Endothelial cell of umbilical vein (primary cell): ENCODE measurements at regions not wholly inside any gene's neighbourhood (a gene's known extent, or its start where the extent isn't known, plus 50 kb on each side); places are given as distances from the start of the nearest gene placed in this dataset.

ENCODE experiments used
- BruUV-seq: library from RNA; stranded (reverse); fragments of 400-500 nt; replicated peaks from 2 replicates; lab custom pipeline; 2021; lab: Mats Ljungman, UMichigan
- CTCF ChIA-PET: fragments of 300-600, 350-600 bp; sonication (Branson Sonifier 250); formaldehyde crosslinking; loops from one replicate; lab custom pipeline; 2021; ENCODE audit warnings: antibody characterized with exemption, inconsistent platforms; lab: Charles Lee
- POLR2A ChIA-PET: fragments of 300-600, 350-600 bp; sonication (Branson Sonifier 250); formaldehyde crosslinking; loops from one replicate; lab custom pipeline; 2021; ENCODE audit warnings: antibody characterized with exemption, inconsistent platforms; lab: Charles Lee
- DNase-seq: peaks from one replicate; pipeline ENCODE4 v3.0.0-alpha.2; 2011; ENCODE audit warnings: low read depth, low spot score
- FAIRE-seq: peaks from 2 replicates; lab custom pipeline; 2011; peaks lifted over from hg19 to GRCh38; lab: Jason Lieb, UNC
- H2AFZ ChIP-seq: 2 replicates; pipeline ENCODE4 v1.6.0; 2012; ENCODE audit warnings: low read depth, low read length, control low read depth, inconsistent platforms
- H3K27ac ChIP-seq: 2 replicates; pipeline ENCODE4 v1.5.1; 2011; ENCODE audit warnings: low read depth, mild to moderate bottlenecking, control low read depth, low read length, moderate library complexity; ENCODE audit not compliant: insufficient read depth
- H3K27me3 ChIP-seq, 2 experiments: 2 replicates each; pipeline versions ENCODE4 v1.6.0 to v1.6.1; 2011; ENCODE audit warnings: low read length in 2 of 2, mixed read lengths in 1 of 2; ENCODE audit not compliant: control insufficient read depth in 2 of 2, insufficient read depth in 2 of 2
- H3K36me3 ChIP-seq, 2 experiments: 2 replicates in 1 of 2; 3 replicates in 1 of 2; pipeline ENCODE4 v1.5.1; 2011; ENCODE audit warnings: low read length in 2 of 2, mild to moderate bottlenecking in 1 of 2, moderate library complexity in 1 of 2; ENCODE audit not compliant: control insufficient read depth in 2 of 2, insufficient read depth in 2 of 2; ENCODE audit errors: extremely low read depth in 1 of 2
- H3K4me1 ChIP-seq: 3 replicates; pipeline ENCODE4 v1.5.1; 2011; ENCODE audit warnings: mild to moderate bottlenecking, low read length; ENCODE audit not compliant: control insufficient read depth, insufficient read depth; ENCODE audit errors: extremely low read depth
- H3K4me2 ChIP-seq: 2 replicates; pipeline ENCODE4 v1.6.1; 2011; ENCODE audit warnings: low read length, control low read depth, mixed read lengths; ENCODE audit not compliant: insufficient read depth
- H3K4me3 ChIP-seq, 3 experiments: fragments of 200-600 bp in 1 of 3; sonication (generic), shearing (Covaris generic) in 1 of 3; replicated peaks in 1 of 3; 2 replicates each; pipeline ENCODE4 v1.5.1; 2011 to 2016; ENCODE audit warnings: control low read depth in 3 of 3, low read length in 3 of 3, mild to moderate bottlenecking in 2 of 3, inconsistent platforms in 1 of 3, low read depth in 1 of 3, moderate library complexity in 1 of 3; ENCODE audit not compliant: insufficient read depth in 1 of 3
- H3K79me2 ChIP-seq: 2 replicates; pipeline ENCODE4 v1.6.0; 2012; ENCODE audit warnings: low read length, inconsistent platforms; ENCODE audit not compliant: control insufficient read depth, insufficient read depth
- H3K9ac ChIP-seq: replicated peaks from 2 replicates; pipeline ENCODE3; 2011; ENCODE audit warnings: low read length, control low read depth; ENCODE audit not compliant: insufficient read depth; ENCODE audit errors: extremely low read depth
- H3K9me1 ChIP-seq: replicated peaks from 3 replicates; pipeline ENCODE4 v1.6.0; 2011; ENCODE audit warnings: mild to moderate bottlenecking, low read length; ENCODE audit not compliant: control insufficient read depth, insufficient read depth; ENCODE audit errors: extremely low read depth
- H3K9me3 ChIP-seq: replicated peaks from 2 replicates; pipeline ENCODE4 v1.5.1; 2012; ENCODE audit warnings: low read length, inconsistent platforms; ENCODE audit not compliant: control insufficient read depth, insufficient read depth
- H4K20me1 ChIP-seq: replicated peaks from 2 replicates; pipeline ENCODE3; 2011; ENCODE audit warnings: mild to moderate bottlenecking, low read length; ENCODE audit not compliant: control insufficient read depth, insufficient read depth; ENCODE audit errors: extremely low read depth
- CTCF ChIP-seq, 2 donors: IDR thresholded peaks; 1 replicate in 1 of 2; 2 replicates in 1 of 2; pipeline ENCODE4 v1.5.1; 2011; ENCODE audit warnings: low read length in 2 of 2, mild to moderate bottlenecking in 2 of 2, moderate library complexity in 2 of 2, control low read depth in 1 of 2, inconsistent platforms in 1 of 2, low read depth in 1 of 2; ENCODE audit not compliant: insufficient read depth in 1 of 2; ENCODE audit errors: extremely low read depth in 1 of 2
- EZH2 ChIP-seq: IDR thresholded peaks from 2 replicates; pipeline ENCODE4 v1.6.1; 2012; ENCODE audit warnings: borderline replicate concordance, low read depth, mild to moderate bottlenecking, moderate library complexity, low read length, inconsistent platforms; ENCODE audit not compliant: severe bottlenecking
- FOS ChIP-seq: IDR thresholded peaks from 2 replicates; pipeline ENCODE4 v1.6.1; 2011; ENCODE audit warnings: mild to moderate bottlenecking, low read length, moderate library complexity, borderline replicate concordance; ENCODE audit not compliant: insufficient read depth
- GATA2 ChIP-seq: IDR thresholded peaks from 2 replicates; pipeline ENCODE4 v1.7.0; 2011; ENCODE audit warnings: low read depth, mild to moderate bottlenecking, moderate library complexity, mixed read lengths, low read length; ENCODE audit not compliant: insufficient read length, insufficient read depth
- JUN ChIP-seq: IDR thresholded peaks from 2 replicates; pipeline ENCODE4 v1.6.1; 2011; ENCODE audit warnings: borderline replicate concordance, low read depth; ENCODE audit not compliant: insufficient read length, insufficient read depth
- MAX ChIP-seq: IDR thresholded peaks from 2 replicates; pipeline ENCODE4 v1.6.1; 2011; ENCODE audit not compliant: insufficient read depth, insufficient read length
- MYC ChIP-seq: IDR thresholded peaks from one replicate; pipeline ENCODE4 v1.6.1; 2011; ENCODE audit warnings: mild to moderate bottlenecking, low read depth, low read length
- POLR2A ChIP-seq: IDR thresholded peaks from 2 replicates; pipeline ENCODE4 v1.6.1; 2012; ENCODE audit warnings: low read depth, mild to moderate bottlenecking, control low read depth, low read length
- POLR2AphosphoS5 ChIP-seq: IDR thresholded peaks from 2 replicates; pipeline ENCODE4 v1.6.1; 2012; ENCODE audit warnings: low read depth, mild to moderate bottlenecking, control low read depth, low read length, moderate library complexity; ENCODE audit not compliant: insufficient read depth
- dilution Hi-C: fragments of 300-500 bp; cut with MboI; formaldehyde crosslinking; loops from one replicate; pipeline ENCODE4 v1.15.0; 2019; ENCODE audit warnings: low sequenced_read_pairs; ENCODE audit not compliant: extremely low pct_ligation_motif_present
- intact Hi-C: fragments of 100-400 bp; cut with micrococcal nuclease; formaldehyde crosslinking; loops from one replicate; pipeline ENCODE4 v1.10.0; 2022

- FAIRE-seq (no peak), DNase-seq (no peak)
- Histone ChIP-seq H2AFZ (no peak overlapping the region), H3K4me1 (no peaks in the 10 kb centered on the region), H3K4me3 (no peak overlapping the region), H3K9me3 (peaks cover 8% of the 10 kb centered on the region), H3K27ac (no peak overlapping the region), H3K36me3 (no peaks in the 10 kb centered on the region), H3K27me3 (no peaks in the 10 kb centered on the region), H3K9me1 (no peaks in the 10 kb centered on the region), H3K4me2 (no peak overlapping the region), H4K20me1 (no peaks in the 10 kb centered on the region), H3K9ac (no peak overlapping the region), H3K79me2 (no peaks in the 10 kb centered on the region)
- no TSS peak for BruUV-seq
- no peak for TF ChIP-seq EZH2
- no peak for TF ChIP-seq POLR2AphosphoS5
- no peak for TF ChIP-seq MAX
- no peak for TF ChIP-seq GATA2
- no peak for TF ChIP-seq MYC
- TF ChIP-seq JUN: no peak
- TF ChIP-seq CTCF (IDR thresholded peaks at IDR 0.05; ENCODE audit: extremely low read depth in 1 of 2, insufficient read depth in 1 of 2, low read depth in 1 of 2, low read length in 2 of 2): no peak
- TF ChIP-seq POLR2A: no peak
- TF ChIP-seq FOS: no peak
- ChIA-PET CTCF (no interaction called here), POLR2A (no interaction called here)
- intact Hi-C loops: no loop called here
- dilution Hi-C loops: no loop called here
Observed at GRCh38 chr2:125591954-125592353, 1064.0 kb upstream of the GYPC start.
